ENCODE measurements at regions not wholly inside any gene's neighbourhood (a gene's known extent, or its start where the extent isn't known, plus 50 kb on each side); places are given as distances from the start of the nearest gene placed in this dataset.
"Not testable (repeated sequence)": the region's sequence is repeated elsewhere in the genome, so short reads cannot be mapped to it uniquely, and the experiment has no call there.

- DNase-seq: not testable (repeated sequence)
Observed at GRCh38 chr6:104676679-104677078, 183.0 kb downstream of the HACE1 start.

DNA sequence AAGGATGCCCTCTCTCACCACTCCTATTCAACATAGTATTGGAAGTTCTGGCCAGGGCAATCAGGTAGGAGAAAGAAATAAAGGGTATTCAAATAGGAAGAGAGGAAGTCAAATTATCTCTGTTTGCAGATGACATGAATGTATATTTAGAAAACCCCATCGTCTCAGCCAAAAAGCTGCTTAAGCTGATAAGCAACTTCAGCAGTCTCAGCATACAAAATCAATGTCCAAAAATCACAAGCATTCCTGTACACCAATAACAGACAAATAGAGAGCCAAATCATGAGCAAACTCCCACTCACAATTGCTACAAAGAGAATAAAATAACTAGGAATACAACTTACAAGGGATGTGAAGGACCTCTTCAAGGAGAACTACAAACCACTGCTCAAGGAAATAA, 184.6 kb downstream of the HACE1 start:
- not testable (repeated sequence) for DNase-seq

- DNase-seq: not testable (repeated sequence)
Observed at GRCh38 chr6:104673078-104673477, 186.6 kb downstream of the HACE1 start.

DNA sequence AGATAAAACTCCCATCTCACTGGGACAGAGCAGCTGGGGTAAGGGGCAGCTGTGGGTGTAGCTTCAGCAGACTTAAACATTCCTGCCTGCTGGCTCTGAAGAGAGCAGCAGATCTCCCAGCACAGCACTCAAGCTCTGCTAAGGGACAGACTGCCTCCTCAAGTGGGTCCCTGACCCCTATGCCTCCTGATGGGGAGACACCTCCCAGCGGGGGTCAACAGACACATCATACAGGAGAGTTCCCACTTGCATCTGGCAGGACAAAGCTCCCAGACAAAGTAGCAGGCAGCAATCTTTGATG, 188.2 kb downstream of the HACE1 start:
- not testable (repeated sequence) for DNase-seq

- not testable (repeated sequence) for DNase-seq
Observed at GRCh38 chr6:104670834-104671590, 188.7 kb downstream of the HACE1 start.

- DNase-seq: no peak
Observed at GRCh38 chr6:104669483-104669882, 190.2 kb downstream of the HACE1 start.

- DNase-seq: no peak
Observed at GRCh38 chr6:104656235-104656634, 203.5 kb downstream of the HACE1 start.

GRCh38 chr6:104653781-104654180, 205.9 kb downstream of the HACE1 start:
- DNase-seq: no peak

- no peak for DNase-seq
Observed at GRCh38 chr6:104648347-104648746, 211.4 kb downstream of the HACE1 start.

DNA sequence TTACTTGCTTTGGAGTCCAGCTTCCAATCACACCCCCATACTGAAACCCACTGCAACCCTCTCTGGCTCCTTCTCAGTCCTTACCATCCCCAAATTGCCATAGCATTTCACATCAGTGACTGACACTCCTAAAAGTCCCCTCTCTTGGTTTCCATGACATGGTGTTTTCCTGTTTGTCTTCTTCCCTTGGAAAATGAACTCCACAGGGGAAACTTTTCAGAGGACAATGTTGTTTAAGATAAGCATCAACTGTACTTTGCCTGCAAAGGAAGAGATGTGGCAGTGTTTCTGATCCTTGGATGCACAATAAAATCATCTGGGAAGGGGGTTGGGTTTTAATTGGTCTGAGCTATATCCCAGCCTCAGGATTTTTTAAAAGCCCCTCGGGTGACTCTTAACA, 214.9 kb downstream of the HACE1 start:
- DNase-seq: no peak

- no peak for DNase-seq
Observed at GRCh38 chr6:104642871-104643270, 216.8 kb downstream of the HACE1 start.

DNA sequence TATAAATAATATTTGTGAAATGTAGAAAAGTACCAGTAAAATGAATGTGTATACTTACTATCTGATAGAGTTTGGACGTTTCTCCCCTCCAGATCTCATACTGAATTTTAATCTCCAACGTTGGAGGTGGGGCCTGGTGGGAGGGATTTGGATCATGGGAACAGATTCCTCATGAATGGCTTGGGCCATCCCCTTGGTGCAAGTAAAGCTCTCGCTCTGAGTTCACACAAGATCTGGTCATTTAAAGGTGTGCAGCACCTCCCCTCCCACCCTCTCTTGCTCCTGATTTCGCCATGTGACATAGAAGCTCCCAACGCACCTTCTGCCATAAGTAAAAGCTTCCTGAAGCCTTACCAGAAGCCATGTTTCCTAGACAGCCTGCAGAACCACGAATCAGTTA, 219.0 kb downstream of the HACE1 start:
- DNase-seq: no peak

- no peak for DNase-seq
Observed at GRCh38 chr6:104640150-104640700, 219.5 kb downstream of the HACE1 start.

DNA sequence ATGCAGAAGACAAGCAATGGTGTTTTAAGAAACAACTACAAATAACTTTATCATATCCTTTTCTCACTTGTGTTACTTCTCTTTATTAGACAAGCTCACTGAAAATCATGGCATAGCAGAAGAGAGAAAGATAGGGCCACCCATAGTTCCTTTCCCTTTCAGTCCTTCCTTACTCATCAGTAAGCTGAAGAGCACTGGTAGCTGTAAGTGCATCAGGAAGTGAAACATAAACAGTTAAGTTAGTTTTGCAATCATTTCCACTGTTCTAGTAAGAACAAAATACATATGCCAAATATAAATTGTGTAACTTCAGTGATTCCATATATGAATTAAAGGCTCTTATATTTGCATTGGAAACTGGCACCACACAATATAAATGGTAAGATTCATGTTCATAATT, 220.1 kb downstream of the HACE1 start:
- DNase-seq: no peak

DNA sequence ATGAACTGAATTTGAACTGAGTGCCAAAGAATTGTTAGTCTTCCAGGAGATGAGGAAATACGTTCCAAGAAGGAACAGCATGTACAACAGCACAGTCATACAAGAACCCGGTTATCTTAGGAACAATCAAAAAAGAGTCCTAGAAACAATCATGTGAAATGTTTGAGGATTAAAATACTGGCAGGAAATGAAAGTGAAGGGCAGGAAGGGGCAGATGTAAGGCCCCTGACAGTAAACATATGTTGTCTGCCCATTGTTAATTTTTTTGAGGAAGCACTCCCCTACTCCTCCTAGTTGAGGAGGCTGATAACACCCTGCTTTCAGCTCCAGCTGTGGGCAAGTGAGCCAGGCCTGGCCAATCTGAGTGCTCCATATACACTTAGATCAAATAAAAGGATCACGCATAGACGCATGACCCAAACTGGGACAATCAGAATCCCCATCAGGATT, 220.9 kb downstream of the HACE1 start:
- DNase-seq: no peak

- no peak for DNase-seq
Observed at GRCh38 chr6:104633125-104633524, 226.6 kb downstream of the HACE1 start.

DNA sequence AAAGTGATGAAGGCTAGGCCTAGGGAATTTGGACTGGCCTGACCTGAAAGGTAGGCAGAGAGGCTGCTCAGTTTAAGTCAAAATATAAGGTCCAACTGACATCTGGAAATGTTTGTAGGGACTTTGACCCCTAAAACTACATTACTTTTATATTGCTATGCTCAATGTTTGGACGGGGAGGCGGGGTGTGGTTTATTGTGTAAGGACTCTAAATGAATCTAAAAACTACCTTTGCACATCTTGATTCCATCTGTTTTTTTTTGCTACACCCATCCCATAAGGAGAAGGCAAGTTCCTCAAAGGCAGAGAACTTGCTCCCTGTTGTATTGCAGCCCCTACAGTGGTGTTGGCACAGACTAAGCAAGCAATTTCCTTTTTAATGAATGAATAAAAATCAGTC, 227.1 kb downstream of the HACE1 start:
- DNase-seq: no peak

DNA sequence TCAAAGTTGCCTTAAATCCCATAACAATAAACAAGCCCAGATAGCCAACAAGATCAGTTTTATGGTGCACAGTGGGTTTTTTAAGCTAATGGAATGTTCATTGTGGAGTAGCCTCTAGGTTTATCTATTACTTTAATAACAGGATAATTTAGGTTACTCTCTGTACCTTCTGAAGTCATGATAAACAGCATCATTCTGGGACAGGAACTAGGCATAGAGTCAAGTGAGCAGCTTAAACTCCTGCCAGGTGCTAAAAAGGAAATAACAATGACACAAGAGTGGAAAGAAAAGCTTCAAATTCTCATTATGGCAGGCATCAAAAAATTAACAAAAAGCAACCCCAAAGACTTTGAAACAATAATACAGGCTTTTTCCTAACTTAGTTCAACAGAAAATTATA, 228.8 kb downstream of the HACE1 start:
- DNase-seq: no peak

DNA sequence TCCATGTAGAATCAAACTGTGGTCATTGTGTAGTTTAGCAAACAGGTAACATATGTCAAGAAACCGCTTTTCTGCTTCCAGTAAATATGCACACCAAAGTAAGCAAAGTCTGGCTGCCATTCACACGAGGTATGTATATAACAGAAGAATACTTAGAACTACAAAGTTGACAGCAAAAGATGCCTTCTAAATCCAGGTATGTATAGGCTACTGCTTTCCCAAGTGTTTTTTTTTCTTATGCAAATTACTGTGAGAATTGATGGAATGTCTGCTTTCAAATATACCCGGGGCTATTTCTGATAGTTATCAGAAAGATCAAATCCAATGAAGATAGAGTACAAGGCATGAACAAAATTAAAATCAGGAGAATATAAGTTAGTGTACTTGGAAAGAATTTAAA, 229.2 kb downstream of the HACE1 start:
- no peak for DNase-seq

- DNase-seq: no peak
Observed at GRCh38 chr6:104629826-104630225, 229.9 kb downstream of the HACE1 start.

GRCh38 chr6:104625536-104625935, 234.2 kb downstream of the HACE1 start:
- no peak for DNase-seq

DNA sequence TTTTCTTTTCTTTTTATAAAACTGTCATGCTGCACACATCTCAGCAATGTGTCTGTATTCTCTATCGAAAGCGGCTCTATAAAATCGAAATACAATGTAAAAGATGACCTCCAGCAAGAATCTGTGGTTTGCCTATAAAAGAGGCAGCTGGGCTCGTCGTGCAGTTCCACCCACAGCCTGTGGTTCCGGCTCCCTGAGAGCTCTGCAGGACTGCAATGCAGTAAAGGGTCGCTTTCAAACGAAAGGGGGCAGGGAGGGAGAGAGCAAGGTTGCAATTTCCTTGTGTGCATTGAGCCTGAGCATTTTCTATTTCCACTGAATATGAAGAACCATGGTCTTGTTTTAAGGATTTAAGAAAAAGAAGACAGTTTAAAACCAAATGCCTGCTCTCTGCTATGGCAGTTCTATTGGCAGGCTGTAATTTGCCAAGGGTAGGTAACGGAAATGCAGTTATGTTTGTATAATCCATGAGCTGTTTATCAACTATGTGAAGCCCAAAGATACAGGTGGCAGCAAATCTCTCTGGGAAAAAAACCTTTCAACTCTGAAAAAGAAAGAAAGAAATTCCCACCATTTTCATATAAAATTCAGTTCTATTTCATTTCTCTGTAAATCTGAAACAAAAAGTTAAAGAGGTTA, 236.5 kb downstream of the HACE1 start:
- DNase-seq: no peak

DNA sequence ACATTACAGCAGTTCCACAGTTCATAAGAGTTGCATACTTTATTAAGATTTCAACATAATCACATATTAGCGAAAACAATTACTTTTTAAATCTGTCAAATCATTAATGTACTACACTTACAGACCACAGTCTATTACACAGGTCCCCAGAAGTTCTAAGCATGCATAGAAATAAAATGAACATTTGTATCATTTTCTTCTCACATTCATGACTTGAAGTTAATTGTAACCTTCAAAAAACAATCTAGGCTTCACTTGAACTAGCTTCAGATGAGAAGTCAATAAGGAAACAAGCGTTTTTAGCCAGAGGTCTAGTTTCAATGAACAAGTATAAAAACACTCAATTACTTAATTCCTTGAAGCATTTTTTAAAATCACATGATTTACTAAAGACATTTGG, 238.3 kb downstream of the HACE1 start:
- no peak for DNase-seq

GRCh38 chr6:104617591-104617990, 242.1 kb downstream of the HACE1 start:
- no peak for DNase-seq

DNA sequence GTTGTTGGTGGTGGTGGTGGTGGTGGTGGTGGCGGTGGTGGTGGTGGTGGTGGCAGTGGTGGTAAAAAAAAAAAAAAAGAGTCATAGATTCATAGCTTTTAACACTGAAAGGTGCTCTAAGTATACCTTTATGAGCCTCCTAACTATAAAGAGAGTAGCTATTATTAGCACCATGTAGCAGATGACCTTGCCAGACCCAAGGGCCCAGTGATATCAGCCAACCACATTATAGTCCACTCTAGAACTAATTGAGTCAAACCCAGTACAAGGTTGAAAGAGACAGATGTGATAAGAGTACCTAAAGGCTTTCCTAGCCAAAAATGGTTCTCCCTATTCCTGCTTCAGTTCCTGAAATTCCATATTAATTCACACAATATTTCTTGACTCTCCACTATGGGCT, 245.3 kb downstream of the HACE1 start:
- no peak for DNase-seq

Data from NCI-H1417 (cell line).